Activated CD4-positive, CD25-positive, alpha-beta regulatory T cell treated with anti-CD3 and anti-CD28 coated beads, Interleukin-2, amount 50 U/mL, for 24 hours (primary cell): ENCODE measurements at regions not wholly inside any gene's neighbourhood (a gene's known extent, or its start where the extent isn't known, plus 50 kb on each side); places are given as distances from the start of the nearest gene placed in this dataset.
"Not testable (repeated sequence)": the region's sequence is repeated elsewhere in the genome, so short reads cannot be mapped to it uniquely, and the experiment has no call there.

Source experiments
- ATAC-seq, 2 donors: fragments of 150-1000 bp; cut with Tn5 transposase; one replicate each; pipeline ENCODE4 v1.10.0; 2021; ENCODE audit warnings: mild to moderate bottlenecking in 1 of 2, moderate library complexity in 1 of 2

- ATAC-seq, result no peak
These were observed 81.4 kb upstream of the NCOR2 start for GRCh38 chr12:124648710-124649384.

GRCh38 chr12:124647316-124647715, 79.9 kb upstream of the NCOR2 start:
- no peak for ATAC-seq

GRCh38 chr12:124646385-124647230, 79.2 kb upstream of the NCOR2 start:
- ATAC-seq, result peak; percentile 24 to 38

GRCh38 chr12:124645530-124646244, 78.3 kb upstream of the NCOR2 start:
- ATAC-seq, result no peak

GRCh38 chr12:124643768-124644167, 76.4 kb upstream of the NCOR2 start:
- not testable (repeated sequence) for ATAC-seq

- ATAC-seq, result no peak
These were observed 74.7 kb upstream of the NCOR2 start for GRCh38 chr12:124642105-124642504.

- ATAC-seq, result no peak
These were observed 74.2 kb upstream of the NCOR2 start for GRCh38 chr12:124641591-124641990.

GRCh38 chr12:124640056-124640455, 72.6 kb upstream of the NCOR2 start:
- no peak for ATAC-seq

- ATAC-seq, result no peak
These were observed 71.9 kb upstream of the NCOR2 start for GRCh38 chr12:124639122-124639806.

- ATAC-seq, result no peak
These were observed 70.2 kb upstream of the NCOR2 start for GRCh38 chr12:124637581-124637981.

- ATAC-seq, result no peak
These were observed 69.8 kb upstream of the NCOR2 start for GRCh38 chr12:124637163-124637562.

GRCh38 chr12:124636138-124636978, 68.9 kb upstream of the NCOR2 start:
- ATAC-seq, result peak; percentile 67 to 72

GRCh38 chr12:124635316-124635715, 67.9 kb upstream of the NCOR2 start:
- no peak for ATAC-seq

GRCh38 chr12:124633365-124634362, 66.3 kb upstream of the NCOR2 start:
- no peak for ATAC-seq

- ATAC-seq, result no peak
These were observed 65.1 kb upstream of the NCOR2 start for GRCh38 chr12:124632519-124632984.

GRCh38 chr12:124631681-124632256, 64.4 kb upstream of the NCOR2 start:
- no peak for ATAC-seq

- no peak for ATAC-seq
These were observed 63.4 kb upstream of the NCOR2 start for GRCh38 chr12:124630791-124631313.

GRCh38 chr12:124629789-124630480, 62.5 kb upstream of the NCOR2 start:
- ATAC-seq, result no peak

GRCh38 chr12:124629117-124629516, 61.7 kb upstream of the NCOR2 start:
- no peak for ATAC-seq
